H1 (cell line): ENCODE measurements at regions not wholly inside any gene's neighbourhood (a gene's known extent, or its start where the extent isn't known, plus 50 kb on each side); places are given as distances from the start of the nearest gene placed in this dataset.

ENCODE experiments used
- CTCF ChIA-PET: fragments of 300-600 bp; sonication (Branson Sonifier 250); formaldehyde crosslinking; loops from one replicate; lab custom pipeline; 2021; ENCODE audit not compliant: partially characterized antibody; lab: Charles Lee
- POLR2A ChIA-PET: fragments of 300-600 bp; sonication (Branson Sonifier 250); formaldehyde crosslinking; loops from one replicate; lab custom pipeline; 2021; ENCODE audit warnings: inconsistent platforms; ENCODE audit not compliant: partially characterized antibody; lab: Charles Lee
- DNase-seq, 2 experiments: peaks; one replicate each; pipeline versions ENCODE4 v3.0.0 to v3.0.0-alpha.2; 2010 to 2022; ENCODE audit warnings: low spot score in 2 of 2, low read depth in 1 of 2, mixed read lengths in 1 of 2
- FAIRE-seq: peaks from 2 replicates; lab custom pipeline; 2011; peaks lifted over from hg19 to GRCh38; lab: Jason Lieb, UNC
- H2AFZ ChIP-seq: 2 replicates; pipeline ENCODE4 v1.8.1; 2012; ENCODE audit warnings: low read length, inconsistent platforms
- H2AK5ac ChIP-seq: 2 replicates; pipeline ENCODE4 v1.6.1; 2013; ENCODE audit warnings: low read depth, low read length
- H2BK120ac ChIP-seq: replicated peaks from 2 replicates; pipeline ENCODE3; 2013; ENCODE audit warnings: low read depth, low read length, inconsistent platforms
- H2BK12ac ChIP-seq: 2 replicates; pipeline ENCODE4 v1.6.1; 2013; ENCODE audit warnings: low read depth, low read length
- H2BK15ac ChIP-seq: 2 replicates; pipeline ENCODE4 v1.6.1; 2013; ENCODE audit warnings: low read length
- H2BK20ac ChIP-seq: 2 replicates; pipeline ENCODE4 v1.6.1; 2013; ENCODE audit warnings: low read length
- H2BK5ac ChIP-seq: 2 replicates; pipeline ENCODE4 v1.6.1; 2013; ENCODE audit warnings: low read depth, low read length
- H3K14ac ChIP-seq: 2 replicates; pipeline ENCODE4 v1.6.1; 2013; ENCODE audit warnings: inconsistent platforms; ENCODE audit not compliant: insufficient read length
- H3K18ac ChIP-seq: 2 replicates; pipeline ENCODE4 v1.6.1; 2013; ENCODE audit warnings: low read length; ENCODE audit errors: extremely low read depth
- H3K23ac ChIP-seq: 2 replicates; pipeline ENCODE4 v1.6.1; 2013; ENCODE audit warnings: inconsistent platforms; ENCODE audit not compliant: insufficient read length
- H3K23me2 ChIP-seq: 2 replicates; pipeline ENCODE4 v1.6.1; 2013; ENCODE audit warnings: low read depth, low read length
- H3K27ac ChIP-seq: 2 replicates; pipeline ENCODE4 v1.6.1; 2011; ENCODE audit warnings: low read depth, low read length, inconsistent platforms
- H3K27me3 ChIP-seq, 4 experiments: replicated peaks in 1 of 4; 1 replicate in 1 of 4; 2 replicates in 3 of 4; pipeline versions ENCODE4 v1.6.1 to v1.8.1; 2011 to 2013; ENCODE audit warnings: low read length in 3 of 4, mild to moderate bottlenecking in 3 of 4, inconsistent platforms in 2 of 4, mixed read lengths in 2 of 4, moderate library complexity in 1 of 4; ENCODE audit not compliant: control insufficient read depth in 3 of 4, insufficient read depth in 3 of 4; ENCODE audit errors: extremely low read depth in 1 of 4
- H3K36me3 ChIP-seq, 4 experiments: 2 replicates each; pipeline versions ENCODE4 v1.6.1 to v1.8.1; 2011 to 2013; ENCODE audit warnings: mild to moderate bottlenecking in 4 of 4, low read length in 3 of 4, moderate library complexity in 2 of 4, control low read depth in 1 of 4, inconsistent platforms in 1 of 4; ENCODE audit not compliant: insufficient read depth in 4 of 4, control insufficient read depth in 2 of 4
- H3K4ac ChIP-seq: replicated peaks from 2 replicates; pipeline ENCODE3; 2013; ENCODE audit warnings: low read length, low read depth, mixed read lengths, inconsistent platforms; ENCODE audit not compliant: insufficient read length
- H3K4me1 ChIP-seq, 4 experiments: replicated peaks in 1 of 4; 1 replicate in 1 of 4; 2 replicates in 3 of 4; pipeline versions ENCODE4 v1.6.1 to v1.8.1; 2011 to 2013; ENCODE audit warnings: low read length in 3 of 4, inconsistent platforms in 2 of 4, mixed read lengths in 1 of 4; ENCODE audit not compliant: insufficient read depth in 4 of 4, control insufficient read depth in 3 of 4
- H3K4me2 ChIP-seq, 2 experiments: 2 replicates each; pipeline versions ENCODE4 v1.6.1 to v1.8.1; 2011 to 2013; ENCODE audit warnings: low read depth in 2 of 2, low read length in 2 of 2, control low read depth in 1 of 2, inconsistent platforms in 1 of 2, mild to moderate bottlenecking in 1 of 2; ENCODE audit not compliant: insufficient read depth in 1 of 2
- H3K4me3 ChIP-seq, 4 experiments: fragments of 200-600, 300-600 bp in 1 of 4; sonication (generic), shearing (Covaris generic), sonication (Bioruptor Twin) in 1 of 4; 2 replicates each; pipeline versions ENCODE4 v1.5.1 to v1.8.1; 2011 to 2016; ENCODE audit warnings: low read length in 4 of 4, low read depth in 3 of 4, control low read depth in 2 of 4, inconsistent platforms in 2 of 4, mild to moderate bottlenecking in 2 of 4, mixed read lengths in 1 of 4, moderate library complexity in 1 of 4; ENCODE audit not compliant: insufficient read depth in 2 of 4; ENCODE audit errors: extremely low read depth in 1 of 4
- H3K56ac ChIP-seq: replicated peaks from 2 replicates; pipeline ENCODE3; 2013; ENCODE audit warnings: low read depth, mild to moderate bottlenecking, mixed read lengths, low read length, inconsistent platforms; ENCODE audit not compliant: insufficient read length
- H3K79me1 ChIP-seq: 2 replicates; pipeline ENCODE4 v1.6.1; 2013; ENCODE audit warnings: low read depth, low read length, control low read depth
- H3K79me2 ChIP-seq, 2 experiments: 2 replicates each; pipeline versions ENCODE4 v1.6.1 to v1.8.1; 2012 to 2013; ENCODE audit warnings: low read length in 2 of 2, mild to moderate bottlenecking in 2 of 2, inconsistent platforms in 1 of 2; ENCODE audit not compliant: insufficient read depth in 2 of 2, control insufficient read depth in 1 of 2
- H3K9ac ChIP-seq, 4 experiments: replicated peaks in 1 of 4; 1 replicate in 1 of 4; 2 replicates in 3 of 4; pipeline versions ENCODE4 v1.6.1 to v1.8.1; 2011 to 2013; ENCODE audit warnings: low read depth in 3 of 4, low read length in 3 of 4, control low read depth in 2 of 4, mild to moderate bottlenecking in 2 of 4, moderate library complexity in 2 of 4, inconsistent platforms in 1 of 4; ENCODE audit errors: extremely low read depth in 1 of 4
- H3K9me3 ChIP-seq, 2 experiments: 2 replicates each; pipeline versions ENCODE4 v1.6.1 to v1.8.1; 2012 to 2013; ENCODE audit warnings: mild to moderate bottlenecking in 2 of 2, moderate library complexity in 2 of 2, control low read depth in 1 of 2, inconsistent platforms in 1 of 2, low read depth in 1 of 2, low read length in 1 of 2, mixed read lengths in 1 of 2; ENCODE audit not compliant: insufficient read depth in 2 of 2
- H4K20me1 ChIP-seq, 2 experiments: replicated peaks in 1 of 2; 2 replicates each; pipeline versions ENCODE3 to v1.8.1; 2011 to 2013; ENCODE audit warnings: inconsistent platforms in 2 of 2, low read length in 2 of 2, mild to moderate bottlenecking in 1 of 2; ENCODE audit not compliant: insufficient read depth in 2 of 2, control insufficient read depth in 1 of 2
- H4K5ac ChIP-seq: 2 replicates; pipeline ENCODE4 v1.6.1; 2013; ENCODE audit warnings: low read length, low read depth, mixed read lengths, inconsistent platforms; ENCODE audit not compliant: insufficient read length
- H4K8ac ChIP-seq: 2 replicates; pipeline ENCODE4 v1.8.0; 2013; ENCODE audit warnings: mild to moderate bottlenecking, moderate library complexity, low read length, inconsistent platforms; ENCODE audit not compliant: insufficient read depth; ENCODE audit errors: extremely low read depth
- H4K91ac ChIP-seq: replicated peaks from 2 replicates; pipeline ENCODE3; 2013; ENCODE audit warnings: low read length, mixed read lengths, inconsistent platforms; ENCODE audit not compliant: insufficient read length
- ASH2L ChIP-seq: fragments of 200-600, 300-600 bp; sonication (generic); IDR thresholded peaks from one replicate; pipeline ENCODE4 v1.7.1; 2017; ENCODE audit warnings: low read length
- CTCF ChIP-seq, 3 experiments: IDR thresholded peaks; 1 replicate in 2 of 3; 2 replicates in 1 of 3; pipeline versions ENCODE4 v1.5.1 to v1.6.1; 2011; ENCODE audit warnings: low read length in 3 of 3, mild to moderate bottlenecking in 3 of 3, inconsistent platforms in 2 of 3, low read depth in 1 of 3, moderate library complexity in 1 of 3; ENCODE audit not compliant: insufficient read depth in 1 of 3; ENCODE audit errors: control extremely low read depth in 1 of 3
- EGR1 ChIP-seq: IDR thresholded peaks from 2 replicates; pipeline ENCODE4 v1.6.1; 2011; ENCODE audit warnings: low read depth, low read length, borderline replicate concordance
- EZH2 ChIP-seq: fragments of 200-600 bp; sonication (generic); IDR thresholded peaks from 2 replicates; pipeline ENCODE4 v1.7.1; 2012; ENCODE audit warnings: low read depth, mild to moderate bottlenecking, moderate library complexity, low read length, inconsistent platforms; ENCODE audit not compliant: severe bottlenecking
- GTF2F1 ChIP-seq: IDR thresholded peaks from 2 replicates; pipeline ENCODE4 v1.6.1; 2012; ENCODE audit warnings: low read depth, low read length, improper control_type of control experiment, borderline replicate concordance
- HDAC6 ChIP-seq: IDR thresholded peaks from one replicate; pipeline ENCODE4 v1.7.1; 2012; ENCODE audit warnings: low read depth, mild to moderate bottlenecking, inconsistent platforms, low read length, moderate library complexity
- KDM1A ChIP-seq: fragments of 200-600, 300-600 bp; sonication (generic); IDR thresholded peaks from 2 replicates; pipeline ENCODE4 v1.7.1; 2016; ENCODE audit warnings: mild to moderate bottlenecking, low read length, borderline replicate concordance
- PHF8 ChIP-seq: fragments of 200-600 bp; sonication (generic); conservative IDR thresholded peaks from 2 replicates; pipeline ENCODE4 v1.7.1; 2012; ENCODE audit warnings: low read depth, mild to moderate bottlenecking, inconsistent platforms, low read length, moderate library complexity
- SIN3A ChIP-seq, 2 experiments: IDR thresholded peaks in 1 of 2; conservative IDR thresholded peaks in 1 of 2; 2 replicates each; pipeline ENCODE4 v1.6.1; 2011 to 2012; ENCODE audit warnings: low read length in 2 of 2, improper control_type of control experiment in 1 of 2, low read depth in 1 of 2, mild to moderate bottlenecking in 1 of 2
- SIRT6 ChIP-seq: IDR thresholded peaks from one replicate; pipeline ENCODE4 v1.7.1; 2012; ENCODE audit warnings: low read length, inconsistent platforms
- SP4 ChIP-seq: IDR thresholded peaks from 2 replicates; pipeline ENCODE4 v1.6.1; 2012; ENCODE audit warnings: low read length, inconsistent platforms
- SRF ChIP-seq: IDR thresholded peaks from 2 replicates; pipeline ENCODE4 v1.6.1; 2011; ENCODE audit warnings: mild to moderate bottlenecking, low read depth, low read length, moderate library complexity
- WGBS, 2 experiments: shearing (Covaris generic) in 1 of 2; methylation state at CpG; one replicate each; pipeline versions ENCODE4 v1.1.6 to v1.1.7; 2013 to 2015; ENCODE audit warnings: low lambda C conversion rate in 2 of 2, mixed read lengths in 2 of 2, inconsistent platforms in 1 of 2, low coverage in 1 of 2, missing lambda C conversion rate in 1 of 2; ENCODE audit not compliant: insufficient replicate concordance in 2 of 2, insufficient coverage in 1 of 2, insufficient read length in 1 of 2; ENCODE audit errors: extremely low coverage in 1 of 2, missing lambda C conversion rate in 1 of 2; 5-methylcytosine and 5-hydroxymethylcytosine counted together

- Histone ChIP-seq H2AFZ (no peak overlapping the region), H3K79me2 (no peaks in the 10 kb centered on the region), H3K79me1 (no peaks in the 10 kb centered on the region), H2BK5ac (no peak overlapping the region), H3K14ac (no peak overlapping the region), H2AK5ac (no peak overlapping the region), H3K9me3 (no peaks in the 10 kb centered on the region), H3K36me3 (no peaks in the 10 kb centered on the region), H3K27me3 (peaks cover 0 to 1% (median 0%) of the 10 kb centered on the region in 4 experiments; a peak in 1 of 7 replicates), H4K91ac (no peak overlapping the region), H3K56ac (no peak overlapping the region), H3K27ac (no peak overlapping the region), H3K23ac (no peak overlapping the region), H3K9ac (no peak overlapping the region), H2BK120ac (no peak overlapping the region), H3K4me2 (no peak overlapping the region), H3K4me3 (no peak overlapping the region), H2BK20ac (no peak overlapping the region), H2BK15ac (no peak overlapping the region), H3K18ac (no peak overlapping the region), H4K20me1 (no peaks in the 10 kb centered on the region), H2BK12ac (no peak overlapping the region), H3K4ac (no peak overlapping the region), H3K23me2 (no peaks in the 10 kb centered on the region), H3K4me1 (no peaks in the 10 kb centered on the region), H4K5ac (no peak overlapping the region), H4K8ac (no peak overlapping the region)
- 82% methylated on average over 3 of the region's 3 CpGs; no CpG with 5 or more reads in 1 of the 2 experiments for WGBS, 2 experiments
- DNase-seq (no peak), FAIRE-seq (no peak)
- ChIA-PET CTCF (interaction anchor here (0.7 to 1.3 kb wide), 4 partner anchors 21 to 83 kb away, joined by 3 to 6 read pairs (median 4); no protein-coding TSS in a partner anchor), POLR2A (no interaction called here)
- TF ChIP-seq SRF = no peak
- TF ChIP-seq SP4 = no peak
- no peak for TF ChIP-seq HDAC6
- TF ChIP-seq GTF2F1 = no peak
- TF ChIP-seq KDM1A = no peak
- TF ChIP-seq PHF8 = no peak
- no peak for TF ChIP-seq SIN3A (conservative IDR thresholded peaks at IDR 0.05 in 1 of 2, IDR thresholded peaks at IDR 0.05 in 1 of 2; ENCODE audit: low read depth in 1 of 2, low read length in 2 of 2)
- no peak for TF ChIP-seq ASH2L
- TF ChIP-seq SIRT6 = no peak
- TF ChIP-seq EGR1 = no peak
- TF ChIP-seq CTCF (IDR thresholded peaks at IDR 0.05; ENCODE audit: control extremely low read depth in 1 of 3, insufficient read depth in 1 of 3, low read depth in 1 of 3, low read length in 3 of 3) = no peak
- TF ChIP-seq EZH2 = no peak
Observed at GRCh38 chr3:134713671-134714070, 62.8 kb upstream of the KY start.
